IPS-18c (cell line): ENCODE measurements at regions not wholly inside any gene's neighbourhood (a gene's known extent, or its start where the extent isn't known, plus 50 kb on each side); places are given as distances from the start of the nearest gene placed in this dataset.

Experiments used
- H3K4me3 ChIP-seq: 2 replicates; pipeline ENCODE4 v1.7.0; 2013; ENCODE audit warnings: low read depth, mild to moderate bottlenecking, low read length, moderate library complexity; ENCODE audit not compliant: insufficient read depth
- H3K9me3 ChIP-seq: one replicate; pipeline ENCODE4 v1.6.1; 2013; ENCODE audit warnings: mild to moderate bottlenecking, low read length, moderate library complexity; ENCODE audit not compliant: control insufficient read depth, insufficient read depth

DNA sequence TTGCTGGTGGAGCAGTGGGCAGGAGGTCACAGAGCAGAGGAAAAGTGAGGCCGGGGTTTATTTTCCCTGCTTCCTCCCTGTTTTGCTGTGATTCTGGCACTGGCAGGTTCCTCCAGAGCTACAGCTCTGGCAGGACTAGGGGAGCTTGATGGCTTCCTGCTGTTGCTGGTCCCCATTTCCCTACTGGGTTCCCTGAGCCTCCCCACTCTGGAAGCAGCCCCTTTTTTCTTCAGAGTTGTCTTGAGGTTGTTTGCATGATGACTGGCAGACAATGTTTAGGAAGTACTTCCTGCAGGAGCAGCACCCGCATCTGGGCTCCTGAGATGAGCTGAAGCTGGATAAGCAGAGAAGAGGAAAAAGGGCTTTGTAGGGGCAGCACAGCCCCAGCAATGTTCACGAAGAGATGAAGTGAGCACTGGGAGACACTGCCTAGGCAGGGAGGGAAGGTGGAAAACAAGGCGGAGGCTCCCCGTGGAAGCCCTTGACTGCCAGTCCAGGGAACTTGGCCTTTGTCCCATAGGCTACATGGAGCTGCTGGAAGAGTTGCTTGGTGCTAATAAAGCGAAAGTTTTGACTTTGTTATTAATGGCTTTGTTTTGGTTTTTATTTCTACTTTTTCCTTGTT, 126.9 kb downstream of the SLC38A6 start:
- Histone ChIP-seq H3K4me3 (no peak overlapping the region), H3K9me3 (no peaks in the 10 kb centered on the region)

DNA sequence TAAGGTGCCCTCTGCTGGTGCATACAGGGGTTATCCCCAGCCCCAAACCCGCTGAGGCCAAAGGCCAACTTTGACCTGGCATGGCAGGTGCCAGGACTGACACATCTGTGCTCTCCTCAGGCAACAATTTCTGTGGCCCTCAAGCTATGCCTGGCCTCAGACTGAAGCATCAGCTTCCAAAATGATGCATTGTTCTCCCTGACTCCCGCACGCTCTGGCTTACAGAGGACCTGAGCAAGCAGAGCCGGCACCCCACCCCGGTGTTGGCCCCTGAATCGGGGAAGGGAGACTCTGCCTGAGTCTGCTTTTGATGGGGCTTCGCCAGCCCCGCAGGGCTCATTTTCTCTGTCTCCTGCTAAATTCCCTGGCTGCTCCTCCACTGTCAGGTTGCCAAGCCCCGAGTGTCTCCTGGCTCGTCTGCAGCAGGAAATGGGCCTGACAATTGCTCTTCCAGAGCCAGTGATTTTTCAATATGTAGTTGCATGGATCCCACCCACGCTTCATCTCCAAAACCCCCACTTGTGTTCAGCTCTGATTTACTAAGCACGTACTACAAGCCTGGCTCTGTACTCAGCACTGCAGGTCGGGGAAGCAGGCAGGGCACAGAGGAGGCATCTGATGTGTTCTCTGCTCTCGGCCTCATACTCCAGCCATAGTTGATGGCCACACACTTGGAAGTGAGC, 126.1 kb downstream of the SLC38A6 start:
- H3K4me3 ChIP-seq, result no peak overlapping the region

DNA sequence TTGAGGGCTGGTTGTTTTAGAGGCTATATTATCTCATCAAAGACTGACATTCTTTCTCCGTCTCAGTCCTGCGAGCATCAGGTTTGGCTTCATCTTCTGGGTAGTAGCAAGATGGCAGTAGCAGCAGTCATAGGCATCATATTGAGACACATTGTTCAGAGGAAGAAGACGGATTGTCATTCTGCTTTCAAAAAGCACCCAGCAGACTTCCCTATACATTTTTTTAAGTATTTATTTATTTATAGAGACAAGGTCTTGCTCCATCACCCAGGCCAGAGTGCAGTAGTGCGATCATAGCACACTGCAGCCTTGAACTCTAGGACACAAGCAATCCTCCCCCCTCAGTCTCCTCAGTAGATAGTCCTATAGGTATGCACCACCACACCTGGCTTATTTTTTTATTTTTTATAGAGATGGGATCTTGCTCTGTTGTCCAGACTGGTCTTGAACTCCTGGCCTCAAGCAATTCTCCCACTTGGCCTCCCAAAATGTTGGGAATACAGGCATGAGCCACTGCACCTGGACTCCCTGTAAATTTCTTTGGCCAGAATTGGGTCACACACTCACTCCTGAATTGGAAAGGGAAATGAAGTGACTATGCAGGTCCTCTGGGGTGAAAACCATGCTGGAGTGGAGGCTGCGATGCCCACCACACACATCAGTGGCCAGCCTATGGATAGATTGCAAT, 125.4 kb downstream of the SLC38A6 start:
- Histone ChIP-seq H3K9me3 (no peaks in the 10 kb centered on the region), H3K4me3 (no peak overlapping the region)

More for the DNA sequence above, 126.1 kb downstream of the SLC38A6 start:
- H3K9me3 ChIP-seq, result no peaks in the 10 kb centered on the region

DNA sequence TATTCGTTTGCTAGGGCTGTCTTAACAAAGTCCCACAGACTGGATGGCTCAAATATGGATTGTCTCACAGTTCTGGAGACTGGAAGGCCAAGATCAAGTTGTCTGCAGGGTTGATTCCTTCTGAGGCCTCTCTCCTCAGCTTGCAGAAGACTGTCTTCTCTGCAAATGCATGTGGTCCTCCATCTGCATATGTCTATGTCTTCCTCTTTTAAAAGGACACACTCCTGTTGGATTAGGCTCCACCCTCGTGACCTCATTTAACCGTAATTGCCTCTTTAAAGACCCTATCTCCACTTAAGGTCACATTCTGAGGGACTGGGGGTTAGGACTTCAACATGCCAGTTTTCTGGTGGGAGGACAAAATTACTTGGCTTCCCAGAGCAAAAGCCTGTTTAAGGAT, 123.3 kb downstream of the SLC38A6 start:
- Histone ChIP-seq H3K4me3 (no peak overlapping the region), H3K9me3 (no peaks in the 10 kb centered on the region)

DNA sequence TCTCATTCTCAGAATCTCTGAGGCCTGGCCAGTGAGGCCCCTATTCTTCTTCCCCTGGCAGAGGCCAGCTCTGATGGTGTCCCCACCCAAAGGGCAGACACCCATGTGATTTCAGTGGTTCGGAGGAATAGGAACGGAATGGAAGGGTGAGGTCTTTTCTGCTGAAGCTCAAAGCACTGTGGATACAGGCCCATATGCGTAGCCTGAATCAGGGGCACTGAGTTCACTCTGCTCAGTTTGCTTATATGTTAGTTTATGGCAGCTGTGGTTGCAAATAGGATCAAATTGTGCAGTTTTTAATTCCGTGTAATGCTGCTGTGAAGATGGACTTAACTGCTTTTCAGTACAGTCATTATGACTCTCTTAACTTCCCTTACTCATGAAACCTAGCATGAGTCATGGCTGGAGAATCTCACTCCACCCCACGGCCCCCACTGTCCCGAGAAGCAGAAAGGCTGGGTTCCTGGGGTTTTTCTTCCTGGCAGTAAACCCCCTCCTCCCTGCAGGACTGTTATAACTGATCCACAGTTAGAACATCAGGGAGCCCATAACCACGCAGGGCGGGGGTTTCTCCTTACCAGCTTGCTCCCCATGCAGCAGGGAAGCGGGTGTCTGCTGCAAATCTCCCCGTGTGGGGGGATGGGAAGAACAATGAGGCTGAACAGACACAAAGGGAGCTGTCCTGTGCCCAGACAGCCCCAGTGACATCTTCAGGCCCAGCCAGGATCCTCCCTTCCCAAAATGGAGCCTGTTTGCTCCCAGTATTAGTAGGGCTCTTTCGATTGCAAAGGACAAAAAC, 122.7 kb downstream of the SLC38A6 start:
- H3K4me3 ChIP-seq, result no peak overlapping the region
- H3K9me3 ChIP-seq, result no peaks in the 10 kb centered on the region

DNA sequence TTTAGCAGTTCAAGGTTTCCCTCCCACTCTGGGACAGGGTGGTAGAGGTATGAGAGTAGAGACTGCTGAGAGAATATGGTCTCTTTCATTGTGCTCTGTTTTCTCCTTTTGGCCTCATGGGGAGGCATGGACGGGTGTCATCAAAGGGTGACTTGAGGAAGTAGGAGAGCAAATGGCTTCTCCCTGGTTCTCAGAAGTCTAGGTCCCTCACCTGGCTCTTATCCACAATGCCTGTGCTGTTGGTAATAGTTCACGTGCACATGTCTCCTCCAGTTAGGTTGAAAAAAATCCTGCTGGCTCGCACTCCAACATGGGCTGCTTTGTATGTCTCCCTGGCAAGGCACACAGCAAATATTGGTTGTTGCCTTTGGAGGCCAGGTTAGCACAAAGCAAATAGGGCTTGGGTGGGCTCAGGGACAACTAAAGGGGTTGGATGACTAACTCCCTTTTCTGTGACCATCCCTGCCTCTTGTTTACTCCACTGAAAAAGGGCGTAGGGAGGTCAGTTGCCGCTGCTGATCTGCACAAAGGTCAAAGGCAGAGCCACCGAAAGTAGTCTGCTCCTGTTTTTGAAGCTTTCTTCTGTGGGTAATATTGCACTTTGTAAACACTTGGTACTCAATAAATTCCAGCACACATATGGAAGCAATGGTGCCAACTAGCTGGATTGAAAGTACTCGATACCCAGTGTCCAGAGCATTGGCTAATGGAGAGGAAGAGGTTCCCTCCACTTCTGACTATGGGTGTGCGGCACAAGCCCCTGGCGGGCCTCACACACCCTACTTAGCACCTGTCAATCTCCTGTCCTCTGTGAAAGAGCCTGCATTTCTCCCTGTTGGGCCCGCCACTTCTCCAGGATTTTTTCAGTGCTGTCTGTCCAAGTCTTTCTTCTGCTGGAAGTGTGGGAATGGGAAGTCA, 121.8 kb downstream of the SLC38A6 start:
- Histone ChIP-seq H3K4me3 (no peak overlapping the region), H3K9me3 (peaks cover 5% of the 10 kb centered on the region)
